GM23248 (cell line): ENCODE measurements at regions not wholly inside any gene's neighbourhood (a gene's known extent, or its start where the extent isn't known, plus 50 kb on each side); places are given as distances from the start of the nearest gene placed in this dataset.
"Not testable (repeated sequence)": the region's sequence is repeated elsewhere in the genome, so short reads cannot be mapped to it uniquely, and the experiment has no call there.

Experiments used
- DNase-seq: peaks from one replicate; pipeline ENCODE4 v3.0.0-alpha.2; 2015
- H2AFZ ChIP-seq: fragments of 200-600 bp; sonication (generic); 2 replicates; pipeline ENCODE4 v1.6.1; 2016; ENCODE audit warnings: antibody characterized with exemption
- H3F3A ChIP-seq: fragments of 200-600 bp; sonication (generic); 2 replicates; pipeline ENCODE4 v1.6.1; 2016; ENCODE audit warnings: mild to moderate bottlenecking, antibody characterized with exemption, mixed run types; ENCODE audit not compliant: insufficient read depth
- H3K27ac ChIP-seq: fragments of 200-600 bp; sonication (generic); 2 replicates; pipeline ENCODE4 v1.5.1; 2016; ENCODE audit warnings: mild to moderate bottlenecking
- H3K27me3 ChIP-seq: fragments of 200-600 bp; sonication (generic); replicated peaks from 2 replicates; pipeline ENCODE4 v1.6.1; 2016; ENCODE audit warnings: mild to moderate bottlenecking; ENCODE audit not compliant: insufficient read depth
- H3K36me3 ChIP-seq: fragments of 200-600 bp; sonication (generic); 2 replicates; pipeline ENCODE4 v1.6.1; 2016; ENCODE audit warnings: low read depth, mild to moderate bottlenecking
- H3K4me1 ChIP-seq: fragments of 200-600 bp; sonication (generic); 2 replicates; pipeline ENCODE4 v1.6.1; 2016; ENCODE audit warnings: mild to moderate bottlenecking; ENCODE audit not compliant: insufficient read depth
- H3K4me2 ChIP-seq: fragments of 200-600 bp; sonication (generic); one replicate; pipeline ENCODE4 v1.6.1; 2016; ENCODE audit warnings: mild to moderate bottlenecking; ENCODE audit not compliant: unreplicated experiment
- H3K4me3 ChIP-seq: fragments of 200-600 bp; sonication (generic); 2 replicates; pipeline ENCODE4 v1.5.1; 2016; ENCODE audit warnings: mild to moderate bottlenecking
- H3K79me2 ChIP-seq: fragments of 200-600 bp; sonication (generic); 2 replicates; pipeline ENCODE4 v1.6.1; 2016; ENCODE audit warnings: mild to moderate bottlenecking; ENCODE audit not compliant: insufficient read depth
- H3K9ac ChIP-seq: fragments of 200-600 bp; sonication (generic); 2 replicates; pipeline ENCODE4 v1.6.1; 2016; ENCODE audit warnings: mild to moderate bottlenecking
- H3K9me2 ChIP-seq: fragments of 200-600 bp; sonication (generic); 2 replicates; pipeline ENCODE4 v1.6.1; 2016; ENCODE audit warnings: mixed run types, mild to moderate bottlenecking, moderate library complexity; ENCODE audit not compliant: insufficient read depth
- H3K9me3 ChIP-seq: fragments of 200-600 bp; sonication (generic); one replicate; pipeline ENCODE4 v1.6.1; 2017; ENCODE audit warnings: low read depth
- H4K20me1 ChIP-seq: fragments of 200-600 bp; sonication (generic); 2 replicates; pipeline ENCODE4 v1.6.0; 2016; ENCODE audit not compliant: insufficient read depth
- EZH2 ChIP-seq: fragments of 200-600 bp; sonication (generic); IDR thresholded peaks from 2 replicates; pipeline ENCODE4 v1.6.1; 2018; ENCODE audit warnings: antibody characterized with exemption, mild to moderate bottlenecking; ENCODE audit not compliant: insufficient read depth, poor library complexity, severe bottlenecking
- EZH2phosphoT487 ChIP-seq: fragments of 200-600 bp; sonication (generic); IDR thresholded peaks from 2 replicates; pipeline ENCODE4 v1.6.1; 2018; ENCODE audit warnings: antibody characterized with exemption, moderate library complexity, mild to moderate bottlenecking, low read depth; ENCODE audit not compliant: insufficient read depth
- WGBS, 2 experiments: methylation state at CpG; one replicate each; pipeline ENCODE4 v1.1.6; 2015 to 2017; ENCODE audit warnings: low lambda C conversion rate in 2 of 2, low coverage in 1 of 2; ENCODE audit errors: missing lambda C conversion rate in 2 of 2; 5-methylcytosine and 5-hydroxymethylcytosine counted together
- in situ Hi-C: fragments of 300-500 bp; cut with MboI; formaldehyde crosslinking; loops from 2 replicates; pipeline ENCODE4 v1.15.0; 2020

GRCh38 chr7:92953657-92954056, 117.3 kb upstream of the CDK6 start:
- Histone ChIP-seq H3F3A (no peaks in the 10 kb centered on the region), H3K79me2 (no peaks in the 10 kb centered on the region), H3K9me2 (no peaks in the 10 kb centered on the region), H2AFZ (peak overlapping the region; percentile 41; the same call in 1 of the 2 replicates), H3K27me3 (no peaks in the 10 kb centered on the region), H4K20me1 (no peaks in the 10 kb centered on the region), H3K4me2 (no peak overlapping the region), H3K27ac (no peak overlapping the region), H3K4me3 (no peak overlapping the region), H3K9ac (no peak overlapping the region), H3K36me3 (no peaks in the 10 kb centered on the region), H3K4me1 (no peaks in the 10 kb centered on the region), H3K9me3 (no peaks in the 10 kb centered on the region)
- DNase-seq = peak; percentile 8
- TF ChIP-seq EZH2 = no peak
- TF ChIP-seq EZH2phosphoT487 = no peak
- WGBS, 2 experiments = 31 to 48% methylated on average over 2 of the region's 2 CpGs
- in situ Hi-C loops = no loop called here

- H3K27me3 ChIP-seq = no peaks in the 10 kb centered on the region
- no peak for DNase-seq
- no peak overlapping the region for H2AFZ ChIP-seq
- no peak overlapping the region for H3K9ac ChIP-seq
- H3K4me2 ChIP-seq = no peak overlapping the region
- no peaks in the 10 kb centered on the region for H3K9me3 ChIP-seq
- H3K9me2 ChIP-seq = no peaks in the 10 kb centered on the region
- H3K79me2 ChIP-seq = no peaks in the 10 kb centered on the region
- TF ChIP-seq EZH2phosphoT487 (no peak), EZH2 (no peak)
- no peaks in the 10 kb centered on the region for H3K4me1 ChIP-seq
- no peaks in the 10 kb centered on the region for H4K20me1 ChIP-seq
- H3K36me3 ChIP-seq = no peaks in the 10 kb centered on the region
- no peaks in the 10 kb centered on the region for H3F3A ChIP-seq
- H3K27ac ChIP-seq = no peak overlapping the region
- WGBS, 2 experiments = 40 to 59% methylated on average over 1 of the region's 1 CpG
- in situ Hi-C loops = no loop called here
- H3K4me3 ChIP-seq = no peak overlapping the region
Measured at GRCh38 chr7:92949748-92950147, 113.4 kb upstream of the CDK6 start.

GRCh38 chr7:92945840-92946239, 109.5 kb upstream of the CDK6 start:
- Histone ChIP-seq H2AFZ (no peak overlapping the region), H3K4me2 (no peak overlapping the region), H3F3A (no peaks in the 10 kb centered on the region), H4K20me1 (no peaks in the 10 kb centered on the region), H3K9me3 (no peaks in the 10 kb centered on the region), H3K9me2 (no peaks in the 10 kb centered on the region), H3K79me2 (no peaks in the 10 kb centered on the region), H3K27me3 (no peaks in the 10 kb centered on the region), H3K36me3 (no peaks in the 10 kb centered on the region; the same call in 1 of the 2 replicates), H3K4me1 (no peaks in the 10 kb centered on the region), H3K9ac (no peak overlapping the region), H3K4me3 (no peak overlapping the region), H3K27ac (no peak overlapping the region)
- TF ChIP-seq EZH2phosphoT487 (no peak), EZH2 (no peak)
- WGBS, 2 experiments = 48 to 57% methylated on average over 4 of the region's 4 CpGs
- no peak for DNase-seq
- in situ Hi-C loops = no loop called here

- in situ Hi-C loops = no loop called here
- Histone ChIP-seq H3K9ac (no peak overlapping the region), H3K4me2 (no peak overlapping the region), H3K9me2 (no peaks in the 10 kb centered on the region), H3K4me1 (no peaks in the 10 kb centered on the region), H3K36me3 (no peaks in the 10 kb centered on the region; the same call in 1 of the 2 replicates), H2AFZ (no peak overlapping the region), H3K79me2 (no peaks in the 10 kb centered on the region), H3K9me3 (no peaks in the 10 kb centered on the region), H4K20me1 (no peaks in the 10 kb centered on the region), H3K4me3 (no peak overlapping the region), H3F3A (no peaks in the 10 kb centered on the region), H3K27ac (no peak overlapping the region), H3K27me3 (no peaks in the 10 kb centered on the region)
- WGBS, 2 experiments = 21% methylated on average over 6 of the region's 6 CpGs
- DNase-seq = peak; percentile 55
- TF ChIP-seq EZH2phosphoT487 = no peak
- no peak for TF ChIP-seq EZH2
Measured at GRCh38 chr7:92944633-92945032, 108.3 kb upstream of the CDK6 start.

- H3K79me2 ChIP-seq, H4K20me1 ChIP-seq, H3K27me3 ChIP-seq, H3K4me1 ChIP-seq, H3K36me3 ChIP-seq, H3K27ac ChIP-seq, H3K4me3 ChIP-seq, H3F3A ChIP-seq, DNase-seq, H3K4me2 ChIP-seq, H2AFZ ChIP-seq, H3K9me3 ChIP-seq, in situ Hi-C loops, H3K9me2 ChIP-seq, H3K9ac ChIP-seq: not testable (repeated sequence)
- WGBS, 2 experiments = 13 to 30% methylated on average over 1 of the region's 1 CpG
Measured at GRCh38 chr7:92942706-92943105, 106.3 kb upstream of the CDK6 start.
